IPS DF 4.7 (cell line): ENCODE measurements at regions not wholly inside any gene's neighbourhood (a gene's known extent, or its start where the extent isn't known, plus 50 kb on each side); places are given as distances from the start of the nearest gene placed in this dataset.

Experiments used
- DNase-seq: peaks from one replicate; pipeline ENCODE4 v3.0.0-alpha.2; 2013; ENCODE audit warnings: low spot score; ENCODE audit errors: extremely low read depth

DNA sequence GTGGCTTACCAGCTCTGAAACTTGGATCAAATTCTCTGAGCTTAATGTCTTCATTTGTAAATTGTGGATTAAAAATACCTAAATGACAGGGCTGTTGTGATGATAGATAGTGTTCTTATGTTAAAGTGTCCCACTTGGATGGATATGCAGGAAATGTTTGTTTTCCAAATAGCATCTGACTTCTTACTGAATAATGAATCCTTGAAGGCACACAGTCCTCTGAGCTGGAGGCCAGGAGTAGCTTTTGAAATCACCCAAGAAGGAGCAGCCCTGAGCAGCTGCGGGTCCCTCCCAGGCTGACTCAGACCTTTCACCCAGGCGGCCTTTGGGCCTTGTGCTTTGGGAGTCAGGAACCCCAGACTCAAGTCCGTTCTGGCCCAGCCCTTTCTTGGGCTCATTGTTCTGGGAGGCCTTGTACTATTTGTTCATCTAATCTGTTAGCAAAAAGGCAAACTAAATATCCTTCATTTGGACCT, 173.0 kb upstream of the GATA6 start:
- DNase-seq = no peak

DNA sequence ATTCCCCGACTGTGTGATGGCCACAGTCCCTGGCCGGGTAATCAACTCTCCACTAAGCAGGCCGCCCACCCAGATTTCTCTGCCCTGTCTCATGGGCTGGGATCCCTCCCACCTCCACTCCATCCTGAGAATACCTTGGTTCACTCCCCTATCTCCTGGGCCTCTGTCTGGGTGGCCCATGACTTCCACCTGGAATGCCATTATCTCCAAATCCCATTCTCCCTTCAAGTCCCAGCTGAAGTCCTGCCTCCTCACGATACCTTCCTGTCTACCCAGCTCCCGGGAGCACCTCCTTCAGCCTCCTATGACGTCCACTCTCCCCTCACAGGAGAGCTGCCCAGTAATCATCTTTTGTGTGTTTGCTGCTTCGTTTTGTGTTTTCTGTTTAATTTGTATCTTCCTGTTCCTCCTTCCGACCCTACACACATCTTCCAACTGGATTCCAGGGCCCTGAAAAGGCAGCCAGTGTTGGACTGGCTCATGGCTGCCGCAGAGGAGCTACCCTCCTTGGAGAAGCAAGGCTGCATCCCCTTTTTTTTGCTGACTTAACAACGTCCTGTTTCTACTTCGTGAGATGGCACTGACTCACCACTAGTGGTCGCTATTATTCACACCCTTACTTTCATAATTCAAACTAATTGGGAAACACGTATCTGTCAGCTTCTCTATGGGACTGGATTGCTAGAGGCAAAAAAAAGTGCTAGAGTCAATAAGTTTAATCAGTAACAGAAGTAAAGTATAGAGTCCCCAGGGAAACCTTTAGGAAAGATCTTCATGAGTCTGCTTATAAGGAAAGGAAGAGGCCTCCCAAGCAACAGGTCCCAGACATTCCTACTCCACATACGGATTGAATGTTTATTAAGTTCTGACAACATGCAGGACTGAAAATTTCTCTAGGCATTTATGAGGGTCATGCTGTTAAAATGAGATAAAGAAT, 171.9 kb upstream of the GATA6 start:
- DNase-seq = no peak

DNA sequence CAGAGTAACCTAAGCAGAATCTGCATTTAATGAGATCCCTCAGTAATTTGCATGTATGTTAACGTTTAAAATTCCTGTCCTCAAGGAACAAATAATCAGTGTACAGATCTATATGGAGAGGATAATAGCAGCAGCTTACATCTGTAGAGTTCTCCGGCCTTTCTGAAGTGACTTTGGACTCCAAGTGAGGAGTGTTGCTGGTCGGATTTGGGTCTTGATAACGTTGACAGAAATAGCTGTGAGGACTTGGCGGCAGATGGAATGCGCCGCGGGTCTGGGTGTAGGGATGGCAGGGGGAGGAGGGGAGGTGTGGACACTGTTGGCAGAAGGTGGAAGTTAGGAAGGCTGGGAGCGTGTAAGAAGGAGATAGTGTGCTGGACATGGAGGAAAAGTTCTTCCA, 170.9 kb upstream of the GATA6 start:
- DNase-seq = no peak

DNA sequence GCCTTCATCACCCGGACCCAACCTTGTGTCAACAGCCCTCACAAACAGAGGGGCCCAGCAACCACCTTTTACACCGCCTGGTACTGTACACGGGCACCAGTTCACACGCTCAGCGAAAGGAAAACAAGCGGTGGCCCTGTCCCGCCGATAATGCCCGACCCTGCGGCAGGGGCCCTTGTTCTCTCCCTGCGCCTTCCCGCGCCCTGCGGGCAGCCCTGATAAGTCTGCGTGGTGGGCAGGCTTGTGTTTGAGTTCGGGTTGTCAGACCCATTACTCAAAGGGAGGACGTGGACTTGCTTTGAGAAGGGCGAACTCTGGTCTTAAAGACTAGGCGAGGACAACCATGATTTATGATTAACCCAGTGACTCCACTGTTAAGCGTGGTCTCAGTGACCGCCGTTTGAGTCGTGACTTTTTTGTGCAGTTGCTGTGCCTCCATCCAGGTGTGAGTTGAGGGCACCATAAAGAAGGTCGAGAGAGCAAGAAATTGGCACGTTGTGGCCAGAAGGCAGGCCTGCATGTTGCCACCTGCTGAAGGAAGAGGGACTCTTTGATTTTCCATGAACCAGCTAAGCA, 167.4 kb upstream of the GATA6 start:
- no peak for DNase-seq

DNA sequence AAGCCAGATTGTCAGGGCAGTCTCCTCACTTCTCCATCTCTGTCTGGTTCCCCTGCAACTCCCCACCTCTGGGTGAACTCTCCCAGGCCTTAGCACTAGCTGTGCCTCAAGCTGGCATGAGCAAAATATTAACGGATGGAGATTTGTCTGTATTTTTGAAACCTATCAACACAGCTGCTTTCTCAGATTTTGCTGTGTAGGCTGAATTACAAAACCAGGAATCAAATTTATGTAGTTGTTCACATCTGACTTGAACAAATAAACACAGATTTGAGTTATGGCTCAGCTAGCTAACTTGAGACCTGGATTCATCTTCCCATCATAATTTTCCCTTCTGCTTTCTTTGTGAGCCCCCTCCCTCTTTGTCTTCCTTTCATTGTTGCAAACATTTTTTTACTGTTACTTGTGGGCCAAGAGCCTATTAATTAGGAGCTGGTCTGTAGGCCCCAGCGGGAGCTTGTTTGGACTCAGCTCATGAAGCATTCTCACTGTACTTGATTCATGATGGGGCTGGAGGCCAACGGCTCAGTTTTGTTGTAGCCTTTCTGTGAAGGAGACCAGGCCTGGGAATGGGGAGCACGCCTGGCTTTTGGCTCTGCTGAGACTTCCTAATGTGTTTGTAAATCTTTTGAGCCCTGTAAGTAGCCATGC, 164.1 kb upstream of the GATA6 start:
- DNase-seq = no peak

DNA sequence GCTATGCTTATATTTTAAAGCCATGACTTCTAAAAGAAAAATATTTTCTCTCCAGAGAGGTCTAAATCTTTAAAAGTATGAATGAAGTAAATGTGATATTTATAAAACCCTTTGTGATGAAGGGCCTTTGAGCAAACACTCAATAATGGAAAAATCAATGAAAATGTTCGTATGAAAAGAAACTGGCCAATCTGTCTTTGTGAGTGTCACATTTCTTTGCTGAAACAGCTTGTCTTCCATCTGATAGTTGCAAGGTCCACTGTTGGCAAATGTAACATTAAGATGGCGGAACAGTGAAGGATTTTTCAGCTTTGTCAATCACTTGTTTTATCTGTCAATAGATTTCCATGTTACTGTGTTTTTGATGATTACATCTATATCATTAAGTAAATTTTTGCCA, 162.9 kb upstream of the GATA6 start:
- no peak for DNase-seq

DNA sequence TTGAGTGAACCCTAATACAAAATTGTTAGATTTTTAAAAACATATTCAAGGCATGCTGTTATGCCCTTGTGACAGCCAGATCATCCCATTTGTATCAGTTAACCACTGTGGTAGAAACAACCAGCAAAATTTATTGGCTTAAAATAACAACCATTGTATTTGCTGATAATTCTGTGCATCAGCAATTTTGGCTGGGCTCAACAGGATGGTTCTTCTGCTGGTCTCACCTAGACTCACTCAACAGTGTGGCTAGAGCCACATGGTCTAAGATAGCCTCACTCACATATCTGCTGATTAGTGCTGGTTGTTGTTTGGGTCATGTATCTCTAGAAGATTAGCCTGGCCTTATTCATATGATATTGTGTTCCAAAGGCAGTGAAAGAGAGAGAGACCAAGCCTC, 160.1 kb upstream of the GATA6 start:
- DNase-seq = no peak

DNA sequence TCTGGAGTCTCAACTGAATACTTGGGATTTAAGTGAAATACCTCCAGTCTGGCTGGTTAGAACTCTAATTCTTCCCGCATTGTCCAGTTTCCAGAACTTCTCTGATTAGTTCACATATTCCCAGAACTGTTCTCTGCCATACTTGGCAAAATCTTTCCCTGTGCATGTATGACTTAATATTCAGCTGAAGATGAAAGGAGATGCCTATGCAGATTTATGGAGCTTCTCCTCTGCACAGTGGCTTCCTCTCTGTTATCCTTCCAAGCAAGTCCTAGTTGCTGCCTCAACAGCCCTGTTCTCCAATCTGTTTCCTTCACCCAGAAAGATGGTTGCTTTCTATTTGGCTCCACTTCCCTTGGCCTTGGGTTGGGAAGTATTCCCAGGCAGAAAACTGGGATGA, 155.4 kb upstream of the GATA6 start:
- no peak for DNase-seq

DNA sequence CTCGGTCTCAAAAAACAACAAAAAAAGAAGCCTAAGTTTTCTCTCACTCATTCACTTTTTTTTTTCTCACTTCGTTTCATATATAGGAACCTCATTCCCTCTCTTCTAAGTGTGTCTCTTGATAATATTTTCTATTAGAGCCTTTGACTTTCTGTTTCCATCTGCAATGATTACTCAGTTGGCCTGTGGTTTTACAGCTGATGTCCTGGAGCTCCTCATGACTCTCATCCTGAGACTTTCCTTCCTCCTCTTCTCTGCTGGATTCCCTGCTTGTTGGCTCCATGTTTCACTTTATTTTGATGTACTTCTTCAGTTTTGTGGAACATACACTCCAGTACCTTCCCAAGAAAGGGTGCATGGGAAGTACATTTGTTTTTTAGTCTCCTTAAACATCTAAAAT, 154.2 kb upstream of the GATA6 start:
- no peak for DNase-seq

DNA sequence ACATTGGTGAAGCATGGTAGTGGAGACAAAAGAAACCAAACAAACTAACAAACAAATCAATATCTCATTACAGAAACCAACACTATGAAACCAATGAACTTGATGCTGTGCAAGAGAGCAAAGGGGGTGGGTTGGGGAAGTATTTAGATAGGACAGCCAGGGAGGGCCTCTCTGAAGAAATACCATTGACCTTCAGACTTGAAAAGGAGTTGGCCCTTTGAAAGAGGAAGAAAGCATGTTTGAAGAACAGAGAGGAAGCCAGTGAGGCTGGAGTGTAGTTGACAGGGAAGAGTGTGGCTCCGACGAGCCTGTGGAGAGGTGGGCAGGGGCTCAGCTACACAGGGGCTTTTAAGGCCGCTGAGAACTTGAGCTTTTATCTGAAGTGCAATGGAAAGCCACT, 151.0 kb upstream of the GATA6 start:
- no peak for DNase-seq

DNA sequence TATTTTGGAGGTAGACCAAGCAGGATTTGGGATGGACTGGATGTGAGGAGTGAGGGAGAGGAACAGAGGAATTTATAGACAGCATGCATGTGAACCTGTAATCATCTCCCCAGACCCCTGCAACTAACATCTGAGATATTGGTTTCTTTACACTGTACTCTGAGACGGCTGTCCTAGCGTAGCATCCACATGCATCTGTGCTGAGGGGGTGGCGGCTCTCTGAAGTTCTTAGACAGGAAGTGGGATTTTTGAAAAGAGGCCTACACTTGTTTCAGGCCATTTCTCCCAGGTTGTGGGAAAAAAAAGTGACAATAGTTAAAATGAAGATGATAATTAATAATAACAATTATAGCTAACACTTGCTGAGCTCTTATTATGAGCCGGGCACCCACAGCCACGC, 150.2 kb upstream of the GATA6 start:
- DNase-seq = no peak

DNA sequence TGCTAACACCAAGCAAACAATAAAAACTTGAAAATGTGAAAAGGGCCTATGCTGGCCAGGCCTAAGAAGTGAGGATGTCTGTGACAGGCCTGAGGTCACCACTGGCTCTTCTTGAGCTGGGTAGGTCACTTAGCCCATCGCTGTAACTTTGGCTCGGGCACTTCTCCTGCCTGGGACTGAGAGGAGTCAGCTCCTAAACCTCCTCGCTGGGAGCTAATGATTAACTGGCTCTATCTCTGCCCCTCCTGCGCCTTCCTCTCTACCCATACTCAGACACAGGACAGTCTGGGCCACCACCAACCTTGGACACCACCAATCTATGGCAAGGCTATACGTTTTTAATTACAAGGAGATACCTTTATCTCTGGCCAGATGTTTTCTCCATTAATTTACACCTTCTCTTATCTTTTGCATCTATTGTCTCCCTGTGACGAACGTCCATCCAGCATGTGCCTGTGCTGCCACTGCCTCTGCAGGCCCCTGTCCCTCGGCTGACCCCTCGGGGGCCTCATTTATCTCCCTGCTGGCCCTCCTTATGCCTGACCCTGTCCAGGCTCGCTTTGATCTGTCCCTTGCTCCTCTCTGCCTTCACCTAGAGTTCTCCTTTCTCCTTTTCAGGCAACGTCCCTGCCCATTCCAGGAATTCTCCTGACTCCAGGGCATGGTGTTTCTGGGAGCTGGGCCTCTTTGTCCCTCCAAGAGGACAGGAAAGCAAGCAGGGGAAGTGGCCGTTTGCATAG, 149.1 kb upstream of the GATA6 start:
- no peak for DNase-seq

DNA sequence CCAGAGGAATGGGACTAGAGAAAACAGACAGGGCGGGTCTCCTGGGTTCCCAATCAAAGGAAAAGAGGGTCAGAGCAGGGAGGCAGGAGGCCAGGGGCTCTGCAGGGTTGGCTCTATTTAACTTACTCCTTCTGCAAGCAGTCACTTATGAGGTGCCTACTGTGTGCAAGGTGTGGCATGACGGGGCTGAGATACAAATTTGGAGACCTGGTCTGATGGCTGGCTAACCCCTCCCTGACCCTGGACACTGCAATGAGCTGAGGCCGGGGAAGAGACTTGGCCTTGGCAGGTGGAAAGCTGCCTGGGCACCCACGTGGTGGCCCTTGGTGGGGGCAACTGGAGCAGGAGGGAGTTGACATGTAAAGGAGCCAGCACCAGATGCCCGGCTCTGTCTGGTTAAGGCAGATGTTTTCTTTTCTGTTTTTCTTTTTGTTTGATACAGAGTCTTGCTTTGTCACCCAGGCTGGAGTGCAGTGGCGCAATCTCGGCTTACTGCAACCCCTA, 148.5 kb upstream of the GATA6 start:
- no peak for DNase-seq

DNA sequence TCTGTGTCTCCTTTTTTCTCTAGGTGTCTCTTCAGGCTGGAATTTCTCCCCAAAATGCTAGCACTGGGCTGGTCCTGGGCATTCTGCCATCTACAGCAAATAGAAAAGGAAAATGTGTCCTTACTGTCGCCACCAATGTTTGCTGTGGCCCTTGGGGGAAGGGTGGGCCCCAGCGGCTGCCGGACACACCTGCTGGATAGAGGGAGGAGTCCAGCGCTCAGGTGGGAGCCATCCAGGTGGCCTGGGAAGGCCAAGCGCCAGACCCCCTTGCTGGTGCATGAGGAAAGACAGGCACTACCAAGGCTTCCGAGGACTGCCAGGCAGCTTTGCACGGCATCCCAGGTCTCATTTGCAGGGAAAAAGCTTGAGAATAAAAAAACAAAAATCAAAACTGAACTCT, 147.7 kb upstream of the GATA6 start:
- no peak for DNase-seq

DNA sequence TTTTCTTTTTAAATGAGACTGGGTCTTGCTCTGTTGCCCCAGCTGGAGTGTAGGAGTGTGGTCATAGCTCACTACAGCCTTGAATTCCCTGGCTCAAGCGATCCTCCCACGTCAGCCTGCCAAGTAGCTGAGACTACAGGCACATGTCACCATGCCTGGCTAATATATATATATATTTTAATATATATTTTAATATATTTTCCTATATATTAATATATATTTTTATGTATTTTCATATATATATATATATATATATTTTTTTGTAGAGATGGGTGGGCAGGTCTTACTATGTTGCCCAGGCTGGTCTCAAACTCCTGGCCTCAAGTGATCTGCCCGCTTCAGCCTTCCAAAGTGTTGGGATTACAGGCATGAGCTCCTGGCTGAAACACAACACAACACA, 144.5 kb upstream of the GATA6 start:
- DNase-seq = no peak

DNA sequence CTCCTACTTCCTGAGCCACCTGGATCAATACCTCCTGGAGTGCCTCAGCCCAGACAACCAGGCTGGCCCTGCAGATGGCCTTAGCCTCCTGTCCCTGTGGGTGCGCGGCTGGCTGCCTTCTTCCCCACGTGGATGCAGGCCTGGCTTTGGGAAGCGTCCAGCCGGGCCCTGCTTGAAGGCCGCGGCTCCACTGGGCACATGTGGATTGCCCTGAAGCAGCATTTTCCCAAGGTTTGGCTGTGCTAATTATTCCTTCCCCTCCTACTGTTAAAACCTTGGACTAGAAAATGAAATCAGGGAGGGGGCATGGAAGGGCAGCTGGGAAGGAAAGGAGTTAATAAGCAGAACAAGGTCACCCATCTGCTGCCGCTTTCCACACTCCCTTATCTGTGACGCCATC, 143.0 kb upstream of the GATA6 start:
- no peak for DNase-seq

DNA sequence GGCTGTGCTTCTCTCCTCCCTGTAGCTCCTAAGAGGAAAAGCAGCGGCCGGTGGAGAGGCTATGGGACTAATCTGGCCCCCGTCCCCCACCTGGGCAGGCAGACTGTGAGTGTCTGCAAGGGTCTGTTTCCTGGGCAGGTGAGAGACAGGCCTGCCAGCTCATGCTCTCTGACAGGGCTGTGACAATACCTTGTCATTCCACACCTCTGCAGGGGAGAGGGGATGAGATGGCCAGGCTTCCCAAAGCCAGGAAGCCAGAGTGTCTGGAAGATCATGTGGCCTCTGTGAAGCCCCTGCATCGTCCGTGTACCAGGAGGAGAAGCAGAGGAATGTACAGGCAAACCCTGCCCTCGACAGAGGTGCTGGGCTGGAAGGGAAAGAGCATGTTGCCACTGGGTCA, 142.5 kb upstream of the GATA6 start:
- no peak for DNase-seq

DNA sequence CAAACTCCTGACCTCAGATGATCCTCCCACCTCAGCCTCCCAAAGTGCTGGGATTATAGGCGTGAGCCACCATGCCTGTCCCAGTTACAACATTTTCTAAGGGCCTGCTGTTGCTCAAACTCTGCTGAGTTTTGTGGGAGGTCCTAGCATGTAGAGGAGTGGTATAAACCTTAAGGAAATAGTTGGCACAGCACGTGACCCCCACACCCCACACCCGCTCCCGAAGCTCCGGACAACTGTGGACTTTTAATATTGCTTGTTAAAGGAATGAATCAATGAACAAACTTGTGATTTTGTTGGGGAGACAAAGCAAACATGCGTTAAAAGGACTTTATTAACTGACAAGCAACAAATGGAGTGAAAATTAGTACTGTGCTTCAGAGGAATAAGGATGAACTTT, 137.8 kb upstream of the GATA6 start:
- DNase-seq = no peak

DNA sequence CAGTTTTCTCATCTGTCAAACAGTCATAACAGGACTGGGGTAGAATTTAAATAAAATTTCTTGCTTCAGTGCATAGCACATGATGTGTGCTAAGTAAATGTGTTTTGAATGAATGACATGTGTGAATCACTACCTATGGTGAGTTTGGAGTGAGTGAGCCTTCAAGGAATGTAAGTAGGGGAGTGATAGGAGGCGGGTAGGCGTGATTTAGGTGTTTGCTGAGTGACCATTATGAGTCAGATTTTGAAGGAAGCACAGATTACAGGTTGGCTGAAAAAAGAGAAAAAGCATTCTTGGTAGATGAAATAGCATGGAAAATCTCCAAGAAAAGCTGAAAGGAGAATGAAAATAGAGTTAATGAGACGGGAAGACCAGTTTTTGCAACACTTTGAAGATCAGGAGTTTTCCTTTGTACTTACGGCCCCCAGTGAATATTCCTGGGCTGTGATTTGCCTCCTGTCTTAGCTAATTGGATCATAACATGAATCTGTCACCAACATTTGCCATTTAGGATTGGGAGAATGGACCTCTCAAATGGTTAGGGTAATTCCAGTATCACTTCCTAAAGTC, 136.9 kb upstream of the GATA6 start:
- DNase-seq = no peak

DNA sequence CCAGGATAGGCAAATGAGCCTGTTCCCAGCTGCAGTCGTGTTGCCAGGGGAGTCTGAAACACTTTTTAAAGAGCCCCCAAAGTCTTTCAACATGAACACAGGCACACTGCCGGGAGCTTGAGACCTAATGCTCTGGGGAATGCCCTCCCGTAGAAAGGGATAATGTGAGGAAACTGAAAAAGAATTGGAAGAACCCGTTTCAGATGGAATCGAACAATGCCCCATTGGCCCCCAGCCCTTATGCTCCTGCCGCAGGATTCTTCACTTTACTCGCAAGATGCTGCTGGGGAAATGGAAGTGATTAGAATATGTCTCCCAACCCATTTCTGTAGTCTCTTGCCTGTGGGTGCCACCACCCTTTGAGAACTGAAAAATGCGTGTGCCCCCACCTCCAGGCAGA, 136.3 kb upstream of the GATA6 start:
- no peak for DNase-seq

DNA sequence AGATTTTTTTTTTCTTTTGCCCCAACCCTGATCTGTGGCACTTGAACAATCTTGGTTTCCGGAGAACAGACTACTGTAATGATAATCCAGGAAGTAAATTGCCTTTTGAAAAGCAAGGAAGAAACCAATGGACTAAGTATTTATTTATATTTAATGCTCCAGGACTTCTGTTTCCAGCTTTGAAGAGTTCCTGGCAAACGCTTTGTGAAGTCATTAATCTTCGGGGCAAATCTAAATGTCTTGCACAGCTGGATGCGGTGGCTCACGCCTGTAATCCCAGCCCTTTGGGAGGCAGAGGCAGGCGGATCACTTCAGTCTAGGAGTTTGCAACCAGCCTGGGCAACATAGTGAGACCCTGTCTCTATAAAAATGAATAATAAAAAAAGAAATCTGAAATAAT, 135.1 kb upstream of the GATA6 start:
- no peak for DNase-seq
